OCI-LY3 (cell line): ENCODE measurements at regions not wholly inside any gene's neighbourhood (a gene's known extent, or its start where the extent isn't known, plus 50 kb on each side); places are given as distances from the start of the nearest gene placed in this dataset.
A peak's percentile ranks its signal among the peaks of the same experiment; 100 is the strongest.

ENCODE experiments used
- H2AFZ ChIP-seq: fragments of 200-600, 300-600 bp; shearing (Covaris generic); 2 replicates; pipeline ENCODE4 v1.6.0; 2014; ENCODE audit warnings: antibody characterized with exemption, low read depth, low read length
- H3K27ac ChIP-seq: fragments of 200-600, 300-600 bp; sonication (generic); 2 replicates; pipeline ENCODE4 v1.5.1; 2014; ENCODE audit warnings: mild to moderate bottlenecking, low read length, moderate library complexity, mixed read lengths
- H3K27me3 ChIP-seq: fragments of 200-600, 300-600 bp; sonication (generic); 2 replicates; pipeline ENCODE4 v1.6.1; 2014; ENCODE audit warnings: low read depth, low read length, mixed read lengths
- H3K36me3 ChIP-seq: fragments of 200-600, 300-600 bp; sonication (generic); replicated peaks from 2 replicates; pipeline ENCODE3; 2014; ENCODE audit warnings: low read depth, low read length, mixed read lengths
- H3K4me1 ChIP-seq: fragments of 300-600, 200-600 bp; sonication (generic); 2 replicates; pipeline ENCODE4 v1.6.1; 2014; ENCODE audit warnings: low read length, mixed read lengths
- H3K4me2 ChIP-seq: fragments of 200-600, 300-600 bp; sonication (generic); 2 replicates; pipeline ENCODE4 v1.6.1; 2014; ENCODE audit warnings: low read length, mixed read lengths
- H3K4me3 ChIP-seq: fragments of 300-600, 200-600 bp; sonication (generic); 2 replicates; pipeline ENCODE4 v1.5.1; 2014; ENCODE audit warnings: antibody characterized with exemption, mild to moderate bottlenecking, low read length, moderate library complexity
- H3K79me2 ChIP-seq: fragments of 300-600, 200-600 bp; shearing (Covaris generic); 2 replicates; pipeline ENCODE4 v1.6.1; 2014; ENCODE audit warnings: mild to moderate bottlenecking, low read length, mixed read lengths
- H3K9ac ChIP-seq: fragments of 300-600, 200-600 bp; shearing (Covaris generic); 2 replicates; pipeline ENCODE4 v1.6.0; 2014; ENCODE audit warnings: mild to moderate bottlenecking, low read length, moderate library complexity
- H3K9me3 ChIP-seq: fragments of 200-600, 300-600 bp; shearing (Covaris generic); 2 replicates; pipeline ENCODE4 v1.6.1; 2014; ENCODE audit warnings: low read length, mixed read lengths; ENCODE audit not compliant: insufficient read depth
- H4K20me1 ChIP-seq: fragments of 200-600, 300-600 bp; sonication (generic); 2 replicates; pipeline ENCODE4 v1.6.1; 2016; ENCODE audit warnings: low read length, mixed read lengths; ENCODE audit not compliant: insufficient read depth
- CTCF ChIP-seq: fragments of 200-600, 300-600 bp; sonication (generic); IDR thresholded peaks from 2 replicates; pipeline ENCODE4 v1.5.1; 2014; ENCODE audit warnings: antibody characterized with exemption, low read length, low read depth
- EZH2phosphoT487 ChIP-seq: fragments of 200-600 bp; shearing (Covaris generic); IDR thresholded peaks from 2 replicates; pipeline ENCODE4 v1.6.1; 2018; ENCODE audit warnings: antibody characterized with exemption, mixed run types, low read depth

DNA sequence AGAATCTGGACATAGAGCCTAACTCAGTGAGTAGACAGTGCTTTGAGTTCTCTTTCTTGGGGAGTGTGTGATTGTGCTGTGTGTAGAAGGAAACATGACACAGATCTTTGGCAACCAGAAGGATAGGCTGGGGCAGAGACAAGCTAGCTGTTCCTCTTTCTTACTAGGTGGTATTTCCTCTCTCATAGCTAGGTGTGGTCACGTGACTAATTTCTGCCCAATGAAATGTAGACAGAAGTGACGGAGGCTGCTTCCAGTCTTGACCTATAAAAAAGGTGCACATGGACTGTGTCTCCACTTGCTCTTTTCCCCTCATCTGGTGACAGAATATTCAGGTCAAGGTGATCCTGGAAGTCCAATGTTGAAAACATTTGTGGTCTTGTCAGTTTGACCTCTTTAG is 92.5 kb upstream of the NFIB start:
- Histone ChIP-seq H3K9ac (no peak overlapping the region), H3K4me3 (no peak overlapping the region), H3K36me3 (no peaks in the 10 kb centered on the region), H3K27ac (no peak overlapping the region), H3K9me3 (no peaks in the 10 kb centered on the region), H4K20me1 (no peaks in the 10 kb centered on the region), H3K4me2 (no peak overlapping the region), H3K79me2 (no peaks in the 10 kb centered on the region), H3K27me3 (no peaks in the 10 kb centered on the region), H2AFZ (peak overlapping the region; percentile 53), H3K4me1 (peaks cover 15% of the 10 kb centered on the region)
- TF ChIP-seq CTCF (no peak), EZH2phosphoT487 (no peak)

DNA sequence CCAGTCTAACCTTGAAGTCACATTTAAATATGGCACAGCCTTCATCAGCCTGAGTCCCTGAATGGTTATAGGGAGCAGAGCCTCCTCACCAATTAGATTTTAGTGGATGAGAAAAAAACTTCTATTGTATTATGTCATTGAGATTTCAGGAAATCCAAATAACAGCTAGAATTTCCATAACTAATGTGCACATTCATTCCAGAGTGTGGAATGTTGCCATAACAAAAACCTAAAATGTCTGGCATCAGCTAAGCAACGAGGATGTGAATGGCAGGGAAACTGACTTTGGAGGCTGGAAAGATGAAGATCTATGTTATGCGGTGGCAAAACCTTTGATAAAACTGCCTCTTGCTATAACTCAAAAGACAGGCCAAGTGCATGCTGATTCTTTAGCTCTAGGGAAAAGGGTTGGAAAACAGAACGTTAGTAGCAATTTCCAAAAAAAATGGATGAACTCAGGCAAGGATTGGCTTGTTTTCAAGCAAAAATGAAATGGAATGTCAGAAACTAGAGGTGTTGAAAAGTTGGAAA is 91.3 kb upstream of the NFIB start:
- H3K27me3 ChIP-seq = no peaks in the 10 kb centered on the region
- no peak for TF ChIP-seq EZH2phosphoT487
- no peak for TF ChIP-seq CTCF
- no peak overlapping the region for H3K27ac ChIP-seq
- H3K9me3 ChIP-seq = no peaks in the 10 kb centered on the region
- H4K20me1 ChIP-seq = no peaks in the 10 kb centered on the region
- no peak overlapping the region for H3K9ac ChIP-seq
- no peak overlapping the region for H2AFZ ChIP-seq
- H3K4me2 ChIP-seq = no peak overlapping the region
- H3K79me2 ChIP-seq = no peaks in the 10 kb centered on the region
- H3K4me3 ChIP-seq = no peak overlapping the region
- peaks cover 9% of the 10 kb centered on the region for H3K4me1 ChIP-seq
- no peaks in the 10 kb centered on the region for H3K36me3 ChIP-seq

DNA sequence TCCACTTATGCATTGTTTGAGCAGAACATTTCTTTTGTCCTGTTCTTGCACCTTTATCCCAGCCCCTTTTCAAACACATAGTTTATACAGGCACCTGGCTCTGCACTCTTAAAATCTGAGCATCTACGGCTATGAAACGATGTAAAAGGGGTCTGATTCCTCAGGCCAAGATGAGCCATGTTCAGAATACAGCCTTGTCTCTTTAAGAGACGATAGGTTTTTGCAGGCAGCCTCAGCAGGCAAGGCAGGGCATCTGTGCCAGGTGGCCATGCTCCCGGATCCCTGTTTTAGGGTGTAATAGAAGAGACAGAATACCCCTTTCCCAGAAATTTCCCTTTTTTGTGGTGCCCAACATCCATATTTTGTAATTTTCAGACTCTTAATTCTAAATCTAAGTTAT is 89.1 kb upstream of the NFIB start:
- Histone ChIP-seq H3K36me3 (no peaks in the 10 kb centered on the region), H2AFZ (no peak overlapping the region), H3K9ac (no peak overlapping the region), H3K4me2 (no peak overlapping the region), H3K4me3 (no peak overlapping the region), H4K20me1 (no peaks in the 10 kb centered on the region), H3K79me2 (no peaks in the 10 kb centered on the region), H3K9me3 (no peaks in the 10 kb centered on the region), H3K4me1 (peaks cover 5% of the 10 kb centered on the region; the same call in 1 of the 2 replicates), H3K27ac (no peak overlapping the region), H3K27me3 (no peaks in the 10 kb centered on the region)
- TF ChIP-seq CTCF (no peak), EZH2phosphoT487 (no peak)

- Histone ChIP-seq H3K4me1 (peaks cover 5% of the 10 kb centered on the region; the same call in 1 of the 2 replicates), H3K27me3 (no peaks in the 10 kb centered on the region), H2AFZ (no peak overlapping the region), H3K79me2 (no peaks in the 10 kb centered on the region), H3K27ac (no peak overlapping the region), H3K4me3 (no peak overlapping the region), H3K4me2 (no peak overlapping the region), H4K20me1 (no peaks in the 10 kb centered on the region), H3K9me3 (no peaks in the 10 kb centered on the region), H3K36me3 (no peaks in the 10 kb centered on the region), H3K9ac (no peak overlapping the region)
- TF ChIP-seq EZH2phosphoT487 (no peak), CTCF (no peak)
Measured at GRCh38 chr9:14402583-14402982, 88.6 kb upstream of the NFIB start.
